SJSA1 (cell line): ENCODE measurements at regions not wholly inside any gene's neighbourhood (a gene's known extent, or its start where the extent isn't known, plus 50 kb on each side); places are given as distances from the start of the nearest gene placed in this dataset.

Source experiments
- DNase-seq, 2 experiments: peaks; one replicate each; pipeline ENCODE4 v3.0.0-alpha.2; 2015 to 2020; ENCODE audit warnings: low spot score in 2 of 2, low read depth in 1 of 2
- H3K27ac ChIP-seq: fragments of 250-450 bp; sonication (Bioruptor Pico); 2 replicates; pipeline ENCODE4 v1.5.1; 2020; ENCODE audit warnings: mild to moderate bottlenecking, moderate library complexity
- H3K27me3 ChIP-seq: fragments of 250-450 bp; sonication (Bioruptor Pico); replicated peaks from 2 replicates; pipeline ENCODE4 v1.5.1; 2020; ENCODE audit warnings: mild to moderate bottlenecking, moderate library complexity
- H3K36me3 ChIP-seq: fragments of 250-450 bp; sonication (Bioruptor Pico); 2 replicates; pipeline ENCODE4 v1.5.1; 2020; ENCODE audit warnings: mild to moderate bottlenecking
- H3K4me1 ChIP-seq: fragments of 250-450 bp; sonication (Bioruptor Pico); replicated peaks from 2 replicates; pipeline ENCODE4 v1.6.1; 2021; ENCODE audit warnings: mild to moderate bottlenecking
- H3K4me3 ChIP-seq: fragments of 250-450 bp; sonication (Bioruptor Pico); 2 replicates; pipeline ENCODE4 v1.5.1; 2020; ENCODE audit warnings: mild to moderate bottlenecking
- H3K9me3 ChIP-seq: fragments of 250-450 bp; sonication (Bioruptor Pico); replicated peaks from 2 replicates; pipeline ENCODE4 v1.5.1; 2020; ENCODE audit warnings: mild to moderate bottlenecking

- no peaks in the 10 kb centered on the region for H3K4me1 ChIP-seq
- no peak for DNase-seq
- H3K27me3 ChIP-seq = no peaks in the 10 kb centered on the region
- no peaks in the 10 kb centered on the region for H3K36me3 ChIP-seq
- no peak overlapping the region for H3K27ac ChIP-seq
- no peaks in the 10 kb centered on the region for H3K9me3 ChIP-seq
- H3K4me3 ChIP-seq = no peak overlapping the region
Observed at GRCh38 chr16:64784635-64785034, 337.2 kb downstream of the CDH11 start.

- DNase-seq = peak in 1 of 2 experiments; percentile 2
- Histone ChIP-seq H3K27ac (no peak overlapping the region), H3K36me3 (no peaks in the 10 kb centered on the region), H3K4me3 (no peak overlapping the region), H3K27me3 (no peaks in the 10 kb centered on the region), H3K9me3 (no peaks in the 10 kb centered on the region), H3K4me1 (no peaks in the 10 kb centered on the region)
Observed at GRCh38 chr16:64782484-64782883, 339.4 kb downstream of the CDH11 start.

GRCh38 chr16:64780445-64780844 lies 341.4 kb downstream of the CDH11 start:
- Histone ChIP-seq H3K27ac (no peak overlapping the region), H3K4me1 (no peaks in the 10 kb centered on the region), H3K27me3 (no peaks in the 10 kb centered on the region), H3K9me3 (no peaks in the 10 kb centered on the region), H3K4me3 (no peak overlapping the region), H3K36me3 (no peaks in the 10 kb centered on the region)
- DNase-seq = no peak

GRCh38 chr16:64778777-64779176 lies 343.1 kb downstream of the CDH11 start:
- no peaks in the 10 kb centered on the region for H3K4me1 ChIP-seq

GRCh38 chr16:64773638-64774037 lies 348.2 kb downstream of the CDH11 start:
- Histone ChIP-seq H3K36me3 (no peaks in the 10 kb centered on the region), H3K9me3 (no peaks in the 10 kb centered on the region)

More at GRCh38 chr16:64778777-64779176, 343.1 kb downstream of the CDH11 start:
- no peak overlapping the region for H3K4me3 ChIP-seq
- H3K36me3 ChIP-seq = no peaks in the 10 kb centered on the region
- no peaks in the 10 kb centered on the region for H3K27me3 ChIP-seq
- H3K9me3 ChIP-seq = no peaks in the 10 kb centered on the region
- no peak for DNase-seq
- H3K27ac ChIP-seq = no peak overlapping the region

GRCh38 chr16:64773184-64773583 lies 348.7 kb downstream of the CDH11 start:
- no peaks in the 10 kb centered on the region for H3K36me3 ChIP-seq
- H3K27me3 ChIP-seq = no peaks in the 10 kb centered on the region
- no peaks in the 10 kb centered on the region for H3K4me1 ChIP-seq
- H3K9me3 ChIP-seq = no peaks in the 10 kb centered on the region
- H3K4me3 ChIP-seq = no peak overlapping the region
- no peak for DNase-seq
- no peak overlapping the region for H3K27ac ChIP-seq

More at GRCh38 chr16:64773638-64774037, 348.2 kb downstream of the CDH11 start:
- Histone ChIP-seq H3K4me1 (no peaks in the 10 kb centered on the region), H3K4me3 (no peak overlapping the region), H3K27ac (no peak overlapping the region), H3K27me3 (no peaks in the 10 kb centered on the region)
- no peak for DNase-seq

DNA sequence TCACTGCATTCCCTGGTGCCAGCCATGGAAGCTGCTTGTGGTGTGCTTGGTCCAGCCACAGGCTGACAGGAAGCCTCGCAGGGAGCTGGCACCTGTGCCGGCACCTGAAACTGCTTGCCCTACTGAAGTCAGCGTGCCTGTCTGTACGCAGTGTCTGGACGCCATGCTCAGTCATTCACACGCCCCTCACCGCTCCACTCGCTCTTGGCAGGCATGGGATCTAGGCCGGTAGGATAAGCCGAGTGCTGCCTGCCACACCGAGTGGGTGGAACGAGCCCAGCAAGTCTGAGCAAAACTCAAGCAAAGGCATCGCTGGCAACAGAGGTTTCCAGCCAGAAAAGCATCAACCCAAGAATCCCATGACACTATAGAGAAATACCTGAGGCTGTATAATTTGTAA lies 350.6 kb downstream of the CDH11 start:
- no peaks in the 10 kb centered on the region for H3K27me3 ChIP-seq
- DNase-seq = no peak
- H3K36me3 ChIP-seq = no peaks in the 10 kb centered on the region
- H3K9me3 ChIP-seq = no peaks in the 10 kb centered on the region
- no peak overlapping the region for H3K27ac ChIP-seq
- no peaks in the 10 kb centered on the region for H3K4me1 ChIP-seq
- no peak overlapping the region for H3K4me3 ChIP-seq

GRCh38 chr16:64762211-64762610 lies 359.7 kb downstream of the CDH11 start:
- no peak for DNase-seq
- H3K9me3 ChIP-seq = no peaks in the 10 kb centered on the region

DNA sequence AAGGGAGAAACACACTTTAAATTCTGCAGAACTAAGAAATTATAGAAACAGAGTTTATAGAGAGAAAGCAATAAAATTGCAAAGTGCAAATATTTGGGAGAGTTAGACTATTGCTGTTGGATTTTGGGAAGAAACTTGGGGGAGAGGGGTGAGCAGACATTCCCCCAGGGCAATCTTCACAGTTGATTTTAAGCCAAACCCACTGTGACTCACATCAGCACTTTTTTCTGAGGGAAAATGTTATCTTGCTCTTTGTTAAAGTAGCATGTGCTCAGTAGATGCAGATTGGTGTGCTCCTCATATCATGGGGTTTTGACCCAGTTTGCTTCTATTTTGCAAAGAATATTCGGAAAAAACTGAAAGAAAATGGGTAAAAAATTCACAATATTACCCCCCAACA lies 367.6 kb downstream of the CDH11 start:
- Histone ChIP-seq H3K27ac (no peak overlapping the region), H3K36me3 (no peaks in the 10 kb centered on the region), H3K27me3 (no peaks in the 10 kb centered on the region), H3K9me3 (no peaks in the 10 kb centered on the region), H3K4me1 (0 out of 2 replicates have a peak, but pooled peaks cover 9% of the 10 kb centered on the region), H3K4me3 (no peak overlapping the region)
- DNase-seq = no peak

More at GRCh38 chr16:64762211-64762610, 359.7 kb downstream of the CDH11 start:
- Histone ChIP-seq H3K27ac (no peak overlapping the region), H3K4me3 (no peak overlapping the region), H3K4me1 (no peaks in the 10 kb centered on the region), H3K27me3 (no peaks in the 10 kb centered on the region), H3K36me3 (no peaks in the 10 kb centered on the region)

DNA sequence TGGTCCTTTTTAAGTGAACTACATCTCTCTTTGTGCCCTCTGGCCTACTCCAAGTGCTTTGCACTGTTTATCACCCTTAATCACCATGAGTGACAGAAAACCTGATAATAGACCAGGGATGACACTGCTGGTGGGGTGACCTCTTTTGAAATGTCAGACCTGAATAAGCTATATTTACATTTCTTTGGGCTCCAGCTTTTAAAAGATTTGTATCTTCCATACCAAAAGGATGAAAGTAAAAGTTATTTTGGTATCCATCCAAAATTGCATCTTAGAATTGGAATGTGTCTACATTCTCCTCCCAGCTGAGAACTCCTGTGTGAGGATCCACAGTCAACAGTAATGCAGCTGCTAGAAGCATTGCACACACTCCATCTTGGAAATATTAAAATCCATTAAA lies 370.0 kb downstream of the CDH11 start:
- H3K4me3 ChIP-seq = no peak overlapping the region
- H3K27ac ChIP-seq = no peak overlapping the region
- H3K9me3 ChIP-seq = no peaks in the 10 kb centered on the region
- no peaks in the 10 kb centered on the region for H3K36me3 ChIP-seq
- H3K27me3 ChIP-seq = no peaks in the 10 kb centered on the region
- peak in 1 of 2 experiments; percentile 28 for DNase-seq
- 0 out of 2 replicates have a peak, but pooled peaks cover 9% of the 10 kb centered on the region for H3K4me1 ChIP-seq

DNA sequence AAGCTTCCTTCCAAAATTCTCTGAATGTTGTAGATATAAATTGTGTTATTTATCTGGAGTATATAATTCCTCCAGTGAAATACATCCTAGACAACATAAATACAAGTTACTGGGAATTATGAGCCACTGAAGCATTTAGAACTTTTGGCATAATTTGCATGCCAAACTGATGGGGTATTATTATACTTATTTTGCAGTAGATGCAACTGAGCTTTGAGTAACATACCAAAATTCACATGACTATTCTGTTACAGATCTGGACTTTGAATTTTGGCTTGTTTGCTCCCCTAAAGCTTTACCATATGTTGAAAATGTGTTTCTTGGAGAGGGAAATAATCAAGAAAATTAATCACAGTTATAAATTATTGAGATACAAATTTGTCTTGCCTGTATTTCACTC lies 372.5 kb downstream of the CDH11 start:
- no peak overlapping the region for H3K4me3 ChIP-seq
- no peak overlapping the region for H3K27ac ChIP-seq
- no peaks in the 10 kb centered on the region for H3K36me3 ChIP-seq
- no peak for DNase-seq
- no peaks in the 10 kb centered on the region for H3K27me3 ChIP-seq
- H3K9me3 ChIP-seq = no peaks in the 10 kb centered on the region
- 0 out of 2 replicates have a peak, but pooled peaks cover 9% of the 10 kb centered on the region for H3K4me1 ChIP-seq

- Histone ChIP-seq H3K27me3 (no peaks in the 10 kb centered on the region), H3K36me3 (no peaks in the 10 kb centered on the region), H3K27ac (no peak overlapping the region), H3K9me3 (no peaks in the 10 kb centered on the region), H3K4me3 (no peak overlapping the region), H3K4me1 (no peaks in the 10 kb centered on the region)
- no peak for DNase-seq
Observed at GRCh38 chr16:64745258-64745930, 376.5 kb downstream of the CDH11 start.

DNA sequence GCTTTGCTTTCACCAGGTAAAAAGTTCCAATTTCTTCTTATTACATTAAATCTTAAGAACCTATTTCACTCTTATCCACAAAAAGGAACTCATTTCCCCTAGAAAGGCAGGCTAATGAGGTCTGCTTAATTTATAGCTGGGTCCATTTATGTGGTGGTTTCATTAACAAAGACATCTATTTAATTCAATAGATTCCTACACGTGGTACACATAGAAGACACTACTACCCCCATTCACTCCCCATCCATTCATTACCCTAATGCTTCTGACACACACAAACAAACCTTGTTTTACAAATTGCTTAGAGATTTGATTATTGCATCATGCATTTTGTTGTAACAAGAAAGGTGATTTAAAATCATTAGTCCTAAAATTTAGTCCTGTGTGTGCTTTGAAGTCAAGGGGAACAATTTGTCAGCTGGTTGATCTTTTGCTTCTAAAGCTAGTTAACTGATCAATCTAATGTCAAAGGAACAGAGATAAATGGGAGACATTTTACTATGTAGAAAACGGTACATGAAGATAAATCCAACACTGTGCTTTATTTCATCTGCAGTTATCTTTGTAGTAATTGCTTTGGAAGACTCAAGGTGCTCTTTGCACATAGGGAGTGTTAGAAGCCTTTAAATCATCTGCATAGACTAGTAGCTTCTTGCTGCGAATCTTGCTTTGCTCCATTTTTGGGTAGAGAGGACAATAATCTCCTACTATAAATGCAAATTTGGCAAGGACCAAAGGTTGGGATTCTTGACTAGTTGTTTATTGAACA lies 379.2 kb downstream of the CDH11 start:
- Histone ChIP-seq H3K27ac (no peak overlapping the region), H3K4me1 (peaks cover 6% of the 10 kb centered on the region), H3K27me3 (no peaks in the 10 kb centered on the region), H3K4me3 (no peak overlapping the region), H3K36me3 (no peaks in the 10 kb centered on the region), H3K9me3 (no peaks in the 10 kb centered on the region)
- DNase-seq = no peak

- H3K4me1 ChIP-seq = peaks cover 6% of the 10 kb centered on the region
- DNase-seq = no peak
- no peak overlapping the region for H3K4me3 ChIP-seq
- H3K36me3 ChIP-seq = no peaks in the 10 kb centered on the region
- no peak overlapping the region for H3K27ac ChIP-seq
- no peaks in the 10 kb centered on the region for H3K9me3 ChIP-seq
- no peaks in the 10 kb centered on the region for H3K27me3 ChIP-seq
Observed at GRCh38 chr16:64740261-64740660, 381.6 kb downstream of the CDH11 start.
